Erythroblast (primary cell): ENCODE measurements at regions not wholly inside any gene's neighbourhood (a gene's known extent, or its start where the extent isn't known, plus 50 kb on each side); places are given as distances from the start of the nearest gene placed in this dataset.

Experiments
- DNase-seq, 2 experiments: peaks; one replicate each; lab custom pipeline; 2025; lab: John Stamatoyannopoulos, UW
- GATA1 ChIP-seq: IDR thresholded peaks from 2 replicates; pipeline ENCODE4 v1.6.1; 2011; ENCODE audit warnings: low read depth, mild to moderate bottlenecking, control low read depth, low read length, moderate library complexity
- POLR2A ChIP-seq: IDR thresholded peaks from 2 replicates; pipeline ENCODE4 v1.6.1; 2011; ENCODE audit warnings: mild to moderate bottlenecking, low read length

DNA sequence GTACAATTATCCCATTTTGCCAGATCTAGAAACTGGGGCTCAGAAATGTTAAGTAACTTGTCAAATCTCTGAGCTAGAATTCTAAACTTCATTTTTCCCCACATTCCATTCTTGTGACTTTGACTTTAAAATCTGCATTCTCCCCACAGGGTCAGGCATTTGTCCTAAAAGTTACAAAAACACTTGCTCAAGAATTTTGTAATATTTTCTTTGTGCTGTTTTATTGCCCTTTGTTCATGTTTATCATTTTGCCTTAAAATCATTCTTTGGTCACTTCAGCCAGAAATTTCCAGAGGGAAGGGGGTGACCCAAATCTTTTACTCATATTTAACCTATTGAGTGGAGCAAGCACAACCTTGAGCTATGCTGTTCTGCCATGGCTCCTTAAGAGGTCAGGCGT, 120.1 kb upstream of the CCL21 start:
- no peak for DNase-seq

DNA sequence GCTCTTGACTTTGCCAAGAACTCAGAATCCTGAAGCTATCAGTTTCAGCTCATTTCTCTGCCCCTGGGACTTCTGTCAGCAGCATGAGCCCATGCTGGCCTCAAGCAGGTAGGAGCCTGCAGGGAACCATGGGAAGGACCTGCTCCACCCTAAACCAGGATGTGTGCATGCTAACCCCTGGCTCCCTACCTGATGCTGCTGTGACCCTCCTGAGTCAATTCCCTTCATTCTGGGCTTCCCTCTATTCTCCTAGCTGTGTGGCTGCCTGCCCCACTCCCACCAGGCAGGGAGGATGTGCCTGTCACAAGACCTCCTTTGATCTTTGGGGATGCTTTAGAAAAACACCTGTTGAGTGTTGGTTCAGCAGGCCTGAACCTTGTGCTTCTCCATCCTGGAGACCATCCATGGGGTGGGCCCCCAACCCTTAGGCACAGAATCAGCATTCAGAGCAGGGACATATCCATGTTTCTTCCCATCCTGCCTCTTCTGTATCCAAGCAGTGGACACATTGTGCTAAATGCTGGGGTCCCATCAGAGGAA, 117.1 kb upstream of the CCL21 start:
- no peak for TF ChIP-seq POLR2A
- no peak for TF ChIP-seq GATA1
- DNase-seq: no peak

More for the DNA sequence above, 120.1 kb upstream of the CCL21 start:
- TF ChIP-seq POLR2A (no peak), GATA1 (no peak)

DNA sequence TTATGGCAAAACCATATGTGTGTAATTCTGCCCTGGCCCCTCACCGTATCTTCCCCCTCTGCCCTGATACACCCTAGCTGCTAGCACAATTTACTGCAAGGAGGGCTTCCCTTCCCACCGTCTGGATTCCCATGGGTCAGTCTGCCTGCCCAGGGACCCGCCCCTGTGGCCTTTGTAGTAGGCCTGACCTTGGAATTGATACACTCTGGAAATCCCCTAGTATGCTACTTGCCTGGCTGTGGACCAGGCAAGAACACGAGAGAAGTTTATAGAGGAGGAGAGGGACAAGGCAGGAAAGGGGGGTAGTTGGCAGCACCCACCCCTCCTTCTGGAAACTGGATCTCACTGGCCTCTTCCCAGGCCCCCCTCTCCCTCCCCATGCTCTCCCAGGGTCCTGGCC, 115.8 kb upstream of the CCL21 start:
- DNase-seq: no peak
- no peak for TF ChIP-seq POLR2A
- no peak for TF ChIP-seq GATA1

DNA sequence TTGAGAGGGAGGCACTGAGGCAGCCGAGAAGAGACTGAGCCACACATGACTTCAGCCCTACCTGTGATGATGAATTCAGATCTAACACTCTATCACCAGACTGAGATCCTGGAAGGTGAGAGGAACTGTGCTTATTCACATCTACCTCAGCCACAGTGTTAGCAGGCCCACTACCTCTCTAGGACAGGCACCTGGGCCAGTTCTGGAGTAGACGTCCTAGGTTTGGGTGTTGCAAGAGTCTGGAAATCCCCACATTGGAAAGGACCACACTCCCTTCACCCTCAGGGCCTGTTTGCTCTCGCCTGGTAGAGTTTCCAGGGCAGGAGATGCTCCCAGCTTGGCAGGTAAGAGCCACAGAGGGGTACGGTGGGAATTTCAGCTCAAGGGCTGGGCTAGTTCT, 113.8 kb upstream of the CCL21 start:
- TF ChIP-seq GATA1 (no peak), POLR2A (no peak)
- DNase-seq: no peak

DNA sequence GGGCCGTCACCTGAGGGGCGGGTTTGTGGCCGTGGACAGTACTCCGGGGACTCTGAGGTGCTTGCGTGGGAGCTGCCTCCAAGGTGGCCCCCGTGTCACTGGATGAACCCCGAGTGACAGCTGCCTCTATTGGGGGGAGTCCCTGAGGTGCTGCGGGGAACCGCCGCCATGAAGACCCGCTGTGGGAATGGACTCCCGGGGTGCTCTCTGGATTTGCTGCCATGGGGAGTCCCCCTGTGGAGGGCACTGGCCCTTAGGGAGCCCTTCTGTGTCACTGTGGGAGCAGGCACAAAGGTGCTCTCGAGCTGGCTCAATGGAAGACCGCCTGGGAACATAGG, 100.2 kb upstream of the CCL21 start:
- no peak for DNase-seq
- no peak for TF ChIP-seq POLR2A
- no peak for TF ChIP-seq GATA1

DNA sequence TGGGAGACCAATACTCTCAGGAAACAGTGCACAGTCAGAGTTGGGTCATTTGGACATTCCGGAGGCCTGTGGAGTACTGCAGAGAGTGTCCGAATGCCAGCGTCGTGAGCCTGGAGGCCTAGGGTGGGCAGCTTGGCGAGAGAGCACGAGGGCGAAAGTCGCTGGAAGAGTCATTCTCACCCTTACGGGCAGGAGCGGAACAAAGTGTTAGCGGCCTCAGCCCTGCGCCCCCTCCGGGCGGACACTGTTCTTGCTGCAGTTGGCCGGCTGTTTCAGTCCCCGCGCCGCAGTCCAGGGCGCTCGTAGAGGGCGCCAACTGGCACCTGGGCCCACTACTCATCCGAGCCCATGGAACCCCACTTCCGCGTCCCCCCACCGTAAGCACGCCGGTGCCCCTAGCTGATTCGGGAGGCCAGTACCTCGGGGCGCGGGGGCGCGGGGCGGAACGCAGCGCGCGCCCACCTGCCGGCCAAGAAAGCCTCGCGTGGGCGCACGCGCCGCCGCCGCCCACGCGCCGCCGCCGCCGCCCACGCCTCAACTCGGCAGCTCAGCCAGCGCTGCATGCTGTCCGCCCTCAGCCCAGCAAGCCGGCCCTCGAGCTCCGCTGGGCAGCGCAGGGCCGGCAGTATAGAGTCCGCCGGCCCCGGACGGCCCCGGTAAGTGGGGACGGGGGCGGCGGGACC, 99.7 kb upstream of the CCL21 start:
- TF ChIP-seq GATA1 (no peak), POLR2A (no peak)
- DNase-seq: peak in 1 of 2 experiments; percentile 7

DNA sequence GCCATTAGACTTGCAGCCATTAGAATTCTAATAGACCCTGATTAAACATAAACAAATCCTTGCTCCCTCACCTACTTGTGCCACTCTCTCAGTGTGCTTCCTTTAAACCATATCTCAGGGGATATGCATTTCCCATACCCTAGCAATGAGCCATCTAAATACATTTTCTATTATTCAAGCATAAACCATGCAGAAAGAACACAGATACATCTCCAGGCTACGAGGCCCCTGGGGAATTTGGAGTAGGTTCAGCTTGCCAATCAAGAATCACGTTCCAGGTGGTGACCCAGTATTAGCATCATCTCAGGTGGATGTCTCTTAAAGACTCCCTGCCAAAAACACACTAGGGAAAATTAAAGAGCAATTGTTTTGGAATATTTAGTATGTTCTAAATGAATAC, 93.0 kb upstream of the CCL21 start:
- TF ChIP-seq POLR2A: no peak
- no peak for TF ChIP-seq GATA1
- DNase-seq: no peak

DNA sequence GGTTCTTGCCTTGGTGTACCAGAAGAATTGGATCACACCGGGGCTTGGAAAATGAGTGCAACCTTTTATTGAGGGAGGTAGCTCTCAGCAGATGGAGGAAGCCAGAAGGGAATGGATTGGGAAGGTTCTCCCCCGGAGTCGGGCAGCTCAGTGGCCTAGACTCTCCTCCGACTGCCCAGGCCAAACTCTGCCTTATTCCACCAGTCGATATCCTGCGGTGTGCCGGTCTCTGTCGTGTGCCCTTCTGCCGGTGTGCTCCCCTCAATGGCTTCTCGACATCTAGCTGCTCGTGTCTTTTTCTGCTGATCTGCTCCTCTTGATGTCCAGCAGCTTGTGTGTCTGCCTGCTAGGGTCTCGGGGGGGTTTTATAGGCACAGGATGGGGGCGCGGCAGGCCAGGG, 87.4 kb upstream of the CCL21 start:
- DNase-seq: no peak
- no peak for TF ChIP-seq GATA1
- no peak for TF ChIP-seq POLR2A

DNA sequence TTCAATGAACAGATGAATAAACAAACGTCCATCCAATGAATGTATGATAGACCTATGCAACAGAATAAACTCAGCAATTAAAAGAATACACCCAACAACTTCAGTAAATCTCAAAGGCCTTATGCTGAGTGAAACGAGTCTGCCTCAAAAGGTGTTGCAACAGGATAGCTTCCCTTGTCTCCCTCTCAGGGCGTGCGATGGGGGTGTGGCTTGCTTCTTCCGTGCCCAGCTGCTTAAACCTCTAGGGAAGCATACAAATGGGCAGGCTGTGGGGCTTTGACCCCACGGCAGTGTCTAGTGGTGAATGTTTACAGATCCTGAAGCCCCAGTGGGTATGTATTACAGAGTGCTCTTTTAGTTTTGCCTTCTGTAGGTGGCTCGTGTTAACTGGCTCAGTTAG, 87.0 kb upstream of the CCL21 start:
- no peak for DNase-seq
- no peak for TF ChIP-seq POLR2A
- no peak for TF ChIP-seq GATA1

DNA sequence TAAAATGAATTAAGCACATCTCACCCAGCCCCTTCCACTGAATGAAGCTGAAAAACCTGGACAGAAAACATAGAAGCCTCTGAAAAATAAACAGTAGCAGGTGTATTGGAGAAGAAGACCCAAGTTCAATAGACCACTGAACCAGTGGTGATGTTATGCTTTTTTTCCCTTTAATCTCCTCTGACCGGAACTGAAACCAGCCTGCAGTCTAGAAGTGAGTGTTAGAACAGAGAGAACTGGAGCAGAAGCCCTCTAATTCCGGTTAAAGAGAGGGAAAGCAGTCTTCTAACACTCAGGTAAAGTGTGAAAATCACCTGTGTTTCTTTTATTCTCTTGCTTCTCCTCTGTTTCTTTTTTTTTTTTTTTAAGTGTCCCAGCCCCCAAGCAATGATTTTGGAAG, 83.5 kb upstream of the CCL21 start:
- DNase-seq: no peak
- TF ChIP-seq GATA1 (no peak), POLR2A (no peak)

DNA sequence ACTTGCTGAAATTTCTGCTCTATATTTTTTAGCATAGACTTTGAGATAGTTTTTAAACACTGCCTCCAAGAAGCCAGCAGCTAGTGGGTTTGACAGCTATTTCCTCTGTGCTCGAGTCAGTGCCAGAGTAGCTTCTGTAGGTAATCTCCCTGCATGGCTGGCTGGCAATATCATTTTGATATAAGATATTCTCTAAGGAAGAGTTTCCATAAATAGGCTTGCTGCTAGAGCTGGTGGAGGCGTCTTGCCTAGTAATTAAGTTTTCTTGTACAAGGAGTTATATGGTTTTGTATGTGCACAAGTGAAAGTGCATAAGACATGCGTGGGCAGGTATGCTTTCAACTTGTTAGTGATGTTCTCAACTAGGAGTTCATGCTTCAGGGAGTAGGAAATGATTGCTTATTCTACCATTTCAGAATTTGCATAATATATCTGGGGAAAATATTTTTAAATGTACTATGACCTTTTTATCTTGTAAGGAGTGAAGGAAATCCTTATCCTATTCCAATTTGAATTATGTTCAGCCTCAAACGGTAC, 74.1 kb upstream of the CCL21 start:
- no peak for DNase-seq

DNA sequence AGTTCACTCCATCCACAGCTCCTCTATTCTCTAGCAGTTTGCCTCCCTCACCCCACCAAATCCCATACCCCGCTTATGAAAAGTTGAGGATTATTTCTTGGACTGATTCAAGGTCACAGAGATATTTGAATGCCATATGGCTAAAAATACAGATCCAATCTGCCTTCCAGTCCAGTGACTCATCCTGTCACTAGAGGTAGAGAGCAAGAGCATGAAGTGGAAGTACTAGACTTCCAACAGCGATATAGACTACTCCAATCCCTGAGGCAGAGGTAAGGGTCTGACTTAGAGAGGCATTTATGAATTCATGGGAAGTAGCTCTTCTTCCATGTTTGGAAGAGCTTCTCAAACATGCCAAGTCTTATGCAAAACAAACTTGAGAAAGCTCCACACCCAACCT, 72.4 kb upstream of the CCL21 start:
- TF ChIP-seq POLR2A: no peak
- no peak for TF ChIP-seq GATA1

More for the DNA sequence above, 74.1 kb upstream of the CCL21 start:
- TF ChIP-seq POLR2A: no peak
- TF ChIP-seq GATA1: no peak

DNA sequence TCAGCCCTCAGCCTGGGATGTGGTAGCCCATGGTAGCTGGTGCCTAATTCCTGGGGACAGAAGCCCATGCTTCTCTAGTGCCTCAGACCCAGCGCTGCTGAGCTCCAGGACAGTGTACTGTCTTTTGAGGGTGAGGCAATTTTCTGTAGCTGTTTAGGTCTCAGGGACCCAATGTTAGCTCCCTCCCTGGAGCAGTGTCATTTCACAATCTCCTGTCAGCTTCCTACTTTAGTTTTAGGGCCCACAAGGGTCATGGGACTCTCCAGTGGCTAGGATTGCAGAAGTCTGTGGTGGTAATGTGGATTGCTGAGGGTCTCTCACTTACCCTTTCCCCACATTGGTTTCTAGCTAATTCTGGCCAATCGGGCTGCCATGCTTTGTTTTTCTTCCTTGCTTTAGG, 67.7 kb upstream of the CCL21 start:
- TF ChIP-seq POLR2A (no peak), GATA1 (no peak)
- no peak for DNase-seq

More for the DNA sequence above, 72.4 kb upstream of the CCL21 start:
- DNase-seq: no peak

DNA sequence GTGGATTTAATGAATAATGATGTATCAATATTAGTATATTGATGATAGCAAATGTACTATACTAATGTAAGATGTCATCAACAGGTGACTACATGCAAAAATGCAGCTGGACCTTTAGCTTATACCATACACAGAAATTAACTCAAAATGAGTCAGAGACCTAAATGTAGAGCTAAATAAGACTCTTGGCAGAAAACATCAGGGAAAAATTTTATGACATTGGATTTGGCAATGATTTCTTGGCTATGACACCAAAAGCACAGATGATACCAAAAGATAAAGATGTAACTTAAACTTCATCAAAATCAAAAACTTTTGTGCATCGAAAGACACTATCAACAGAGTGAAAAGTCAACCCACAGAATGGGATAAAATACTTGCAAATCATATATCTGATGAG, 64.0 kb upstream of the CCL21 start:
- DNase-seq: no peak
- TF ChIP-seq GATA1 (no peak), POLR2A (no peak)
